HG03045 (cell line): ENCODE measurements at regions not wholly inside any gene's neighbourhood (a gene's known extent, or its start where the extent isn't known, plus 50 kb on each side); places are given as distances from the start of the nearest gene placed in this dataset.

Experiments used
- ATAC-seq: cut with Tn5 transposase; IDR thresholded peaks from one replicate; pipeline ENCODE4 v1.9.1; 2021; ENCODE audit warnings: mild to moderate bottlenecking, moderate library complexity; ENCODE audit not compliant: unreplicated experiment

- no peak for ATAC-seq
Measured at GRCh38 chr13:106383791-106384190, 151.7 kb downstream of the EFNB2 start.

DNA sequence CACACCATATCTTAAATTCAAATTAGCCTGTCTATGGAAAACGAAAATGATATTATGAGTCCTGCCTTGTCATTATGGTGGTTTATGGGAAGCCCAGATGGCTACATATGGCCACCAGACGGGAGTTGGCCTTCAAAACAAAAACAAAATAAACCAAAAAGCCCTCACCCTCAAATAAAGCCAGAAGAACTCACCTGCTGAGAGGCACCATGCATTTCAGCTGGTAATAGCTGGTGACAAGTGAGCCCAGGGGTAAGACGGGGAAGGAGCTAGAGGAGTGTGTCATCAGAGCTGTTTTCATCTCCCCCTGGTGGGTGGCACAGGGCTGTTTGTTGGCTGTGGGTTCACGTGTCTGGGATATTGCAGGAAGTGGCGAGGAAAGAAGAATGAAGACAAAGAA is 152.9 kb downstream of the EFNB2 start:
- no peak for ATAC-seq

GRCh38 chr13:106381091-106381490 is 154.4 kb downstream of the EFNB2 start:
- ATAC-seq, result no peak

- no peak for ATAC-seq
Measured at GRCh38 chr13:106377931-106378662, 157.4 kb downstream of the EFNB2 start.

GRCh38 chr13:106377341-106377740 is 158.1 kb downstream of the EFNB2 start:
- ATAC-seq, result no peak

- ATAC-seq, result no peak
Measured at GRCh38 chr13:106376401-106377112, 158.9 kb downstream of the EFNB2 start.

DNA sequence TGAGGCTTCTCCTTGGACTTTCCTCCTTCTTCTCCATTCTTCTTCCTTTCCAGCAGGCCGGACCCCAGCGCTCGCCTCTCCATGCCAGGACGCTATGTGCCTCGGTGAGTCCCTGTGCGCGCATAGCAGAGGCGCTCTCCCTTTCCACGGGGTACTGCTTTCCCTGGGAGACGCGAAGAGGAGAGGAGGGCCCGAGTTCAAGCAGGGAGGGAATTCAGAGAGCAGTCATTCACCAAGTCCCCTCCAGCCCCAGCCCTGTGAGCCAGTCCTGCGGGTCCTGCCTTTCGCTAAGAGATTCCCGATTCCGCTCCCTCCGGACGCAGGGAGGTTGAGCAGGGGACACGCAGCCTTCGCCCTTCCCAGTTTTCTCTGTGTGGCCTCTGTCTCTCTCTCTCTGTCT is 160.4 kb downstream of the EFNB2 start:
- ATAC-seq, result no peak

- no peak for ATAC-seq
Measured at GRCh38 chr13:106374631-106375030, 160.8 kb downstream of the EFNB2 start.

DNA sequence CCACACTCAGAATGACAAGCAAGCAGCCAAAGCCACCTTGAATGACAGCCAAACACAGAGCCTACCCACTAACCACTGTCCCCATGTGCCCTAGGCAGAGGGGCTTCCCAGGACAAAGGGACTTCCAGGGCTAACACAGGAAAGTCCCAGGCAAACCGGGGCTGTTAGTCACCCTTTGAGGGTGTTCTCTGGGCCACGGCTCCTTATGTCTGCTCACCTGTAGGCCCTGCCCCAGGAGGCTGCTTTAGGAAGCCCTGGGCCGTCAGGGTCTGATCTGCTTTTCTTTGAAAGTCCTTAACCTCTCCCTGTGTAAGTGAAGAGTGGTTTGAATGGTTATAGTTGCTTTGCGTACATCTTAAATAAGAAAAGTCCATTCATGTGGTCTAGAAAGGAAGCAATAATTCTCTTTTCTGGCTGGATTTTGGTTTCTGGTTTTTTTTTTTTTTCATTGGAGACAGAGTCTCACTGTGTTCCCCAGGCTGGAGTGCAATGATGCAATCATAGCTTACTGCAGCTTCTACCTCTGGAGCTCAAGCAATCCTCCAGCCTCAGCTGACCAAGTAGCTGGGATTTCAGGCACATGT is 161.4 kb downstream of the EFNB2 start:
- ATAC-seq, result peak; percentile 91

DNA sequence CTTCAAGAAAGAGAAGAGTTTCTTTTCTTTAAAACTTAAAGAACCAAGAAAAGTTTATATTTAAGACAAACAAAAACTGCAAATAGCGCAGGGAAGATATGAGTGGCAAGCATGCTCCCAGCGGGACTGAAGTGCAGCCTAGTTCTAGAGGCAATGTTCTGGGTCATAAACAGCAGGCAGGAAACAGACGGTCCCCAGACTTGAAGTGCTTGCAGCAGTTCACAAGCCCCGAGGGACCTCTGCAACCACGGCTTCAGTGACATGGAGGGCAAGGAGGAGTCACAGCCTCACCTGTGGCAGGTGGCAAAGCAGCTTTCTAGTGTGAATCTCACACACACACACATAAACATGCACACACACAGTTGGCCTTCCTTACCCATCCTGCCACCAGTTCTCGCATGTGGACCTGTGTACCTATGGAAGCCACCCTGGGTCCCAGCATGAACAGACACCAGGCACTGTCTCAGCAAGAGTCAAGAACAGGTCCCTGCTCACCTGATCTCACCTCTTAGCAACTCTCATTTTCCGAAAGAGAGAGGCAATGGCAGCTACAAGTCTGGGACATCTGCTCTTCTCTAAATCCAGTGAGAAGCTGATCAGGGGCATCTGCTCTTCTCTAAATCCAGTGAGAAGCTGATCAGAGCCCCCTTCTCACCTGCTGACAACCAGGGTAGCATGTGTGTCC is 162.0 kb downstream of the EFNB2 start:
- peak; percentile 38 for ATAC-seq

GRCh38 chr13:106372199-106373155 is 163.0 kb downstream of the EFNB2 start:
- no peak for ATAC-seq

GRCh38 chr13:106371024-106371423 is 164.4 kb downstream of the EFNB2 start:
- ATAC-seq, result no peak

DNA sequence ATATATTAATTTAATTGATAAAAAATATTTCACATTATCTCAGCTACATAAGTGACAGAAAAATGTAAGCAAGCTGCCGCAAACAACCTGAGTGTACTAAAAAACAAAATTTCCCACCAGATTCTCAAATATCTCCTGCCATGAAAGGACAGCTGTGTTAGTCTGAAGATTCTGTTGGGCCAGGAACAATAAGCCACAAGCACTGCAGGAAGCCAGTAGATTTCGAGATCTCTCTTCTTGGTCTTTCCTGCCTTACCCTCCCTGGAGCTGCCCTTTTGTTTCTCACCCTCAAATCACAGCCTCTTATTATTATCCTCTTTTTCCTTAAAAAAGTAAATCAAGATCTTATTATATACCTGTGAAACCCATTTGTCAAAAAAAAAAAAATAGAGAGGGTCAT is 165.6 kb downstream of the EFNB2 start:
- no peak for ATAC-seq

DNA sequence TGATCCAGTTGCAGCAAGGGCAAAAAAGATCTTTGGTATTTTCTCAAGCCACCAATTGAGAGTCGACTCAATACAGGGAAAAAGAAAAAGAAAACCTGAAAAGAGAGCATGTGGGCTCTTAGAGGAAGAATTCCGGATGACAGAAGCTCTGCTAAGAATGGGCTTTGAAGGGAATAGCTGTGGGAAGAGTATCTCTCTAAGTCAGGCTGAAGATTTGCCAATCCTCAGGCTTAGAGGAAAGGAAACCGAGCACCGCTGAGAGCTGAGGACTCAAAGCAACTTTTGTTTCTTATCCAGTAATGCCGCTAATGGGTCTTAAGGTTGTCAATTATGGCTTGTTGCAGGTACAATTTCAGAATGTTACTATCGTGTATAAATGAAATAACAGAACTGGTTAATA is 166.4 kb downstream of the EFNB2 start:
- ATAC-seq, result no peak

DNA sequence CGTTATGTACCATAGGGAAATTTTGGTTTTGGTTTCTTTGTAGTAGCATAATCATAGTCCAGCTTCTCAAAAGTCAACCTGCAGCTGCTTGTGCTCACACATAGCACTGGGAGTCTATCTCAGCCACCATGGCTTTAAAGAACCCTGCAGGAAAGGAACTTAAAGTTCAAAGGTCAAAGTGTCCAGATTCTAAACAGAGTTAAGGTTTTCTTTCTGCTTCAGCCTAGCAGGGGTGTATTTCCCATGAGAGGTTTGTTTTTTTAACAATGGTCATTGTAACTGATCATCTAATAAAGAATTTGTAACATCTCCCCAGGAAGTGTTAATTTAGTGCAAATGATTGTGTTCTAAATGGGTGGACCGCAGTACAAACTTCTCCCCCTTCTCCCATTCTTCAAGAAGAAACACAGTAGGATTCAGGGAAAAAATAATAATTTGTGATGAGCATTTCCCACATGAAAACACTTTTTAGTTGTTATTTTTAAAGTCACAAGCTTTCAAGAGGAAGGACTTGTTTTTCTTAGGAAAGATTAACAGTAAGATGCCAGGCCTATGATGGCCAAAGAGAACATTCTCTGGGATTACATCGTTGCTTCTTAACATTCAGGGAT is 168.0 kb downstream of the EFNB2 start:
- ATAC-seq, result no peak

- ATAC-seq, result no peak
Measured at GRCh38 chr13:106362707-106363106, 172.8 kb downstream of the EFNB2 start.

- ATAC-seq, result no peak
Measured at GRCh38 chr13:106361621-106362020, 173.8 kb downstream of the EFNB2 start.

DNA sequence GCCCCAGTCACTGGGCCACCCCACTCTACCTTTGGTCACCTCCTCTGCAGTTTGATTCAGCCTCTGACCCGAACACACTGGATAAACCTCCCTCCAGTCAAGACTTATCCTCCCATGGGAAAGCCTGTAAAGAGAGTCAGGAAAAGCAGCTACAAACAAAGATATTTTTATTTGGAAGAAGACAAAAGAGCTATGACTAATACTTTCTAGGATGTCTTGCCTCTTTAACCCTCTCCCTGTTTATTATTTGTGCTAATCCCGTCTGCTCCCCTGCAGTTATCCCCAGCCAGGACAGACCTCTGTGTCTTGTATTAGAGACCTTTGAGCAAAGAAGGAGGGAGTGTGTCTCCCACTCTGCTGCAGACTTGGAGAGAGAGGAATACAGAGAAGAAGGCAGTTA is 178.3 kb downstream of the EFNB2 start:
- ATAC-seq, result no peak

DNA sequence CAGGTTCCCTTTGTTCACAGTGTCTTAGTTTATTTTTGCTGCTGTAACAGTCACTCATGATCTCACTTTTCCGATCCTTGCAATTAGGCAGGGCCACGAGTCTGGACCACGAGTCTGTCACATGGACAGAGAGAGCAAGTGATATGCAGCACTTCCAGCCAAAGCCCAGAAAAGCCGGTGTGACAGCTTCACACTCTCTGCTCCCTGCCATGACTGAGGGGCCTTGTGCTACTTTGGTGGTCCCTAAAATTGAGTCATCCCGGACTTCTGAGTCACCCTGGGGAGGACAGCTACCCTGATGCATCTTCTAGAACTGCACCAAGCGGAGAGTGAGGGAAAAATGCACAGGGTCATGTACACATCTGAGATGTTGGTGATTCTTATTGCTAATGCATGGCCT is 179.6 kb downstream of the EFNB2 start:
- no peak for ATAC-seq

DNA sequence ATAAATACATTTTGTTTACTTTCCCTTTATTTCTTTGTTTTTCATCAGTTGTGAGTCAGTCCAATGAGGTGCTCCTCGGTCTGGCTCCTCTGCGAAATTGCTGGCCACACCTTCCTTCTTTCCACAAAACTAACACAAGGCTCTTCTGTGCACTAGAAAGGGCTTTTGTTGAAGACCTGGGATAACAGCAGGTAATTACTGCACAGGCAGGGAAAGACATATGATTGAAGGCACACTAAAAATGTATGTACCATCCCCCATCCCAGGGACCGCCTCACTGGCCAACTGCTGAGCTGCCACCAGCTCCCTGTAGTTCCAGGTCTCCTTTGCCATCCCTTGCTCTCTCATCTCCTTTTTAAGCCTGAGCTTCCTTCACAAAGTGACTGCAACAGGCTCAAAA is 180.5 kb downstream of the EFNB2 start:
- ATAC-seq, result no peak
